Neuronal stem cell (in vitro differentiated cells): ENCODE measurements at regions not wholly inside any gene's neighbourhood (a gene's known extent, or its start where the extent isn't known, plus 50 kb on each side); places are given as distances from the start of the nearest gene placed in this dataset.

Experiments used
- DNase-seq: peaks from one replicate; pipeline ENCODE4 v3.0.0-alpha.2; 2013; ENCODE audit warnings: low spot score
- H2AFZ ChIP-seq: one replicate; pipeline ENCODE4 v1.6.1; 2013; ENCODE audit warnings: mild to moderate bottlenecking, low read length, inconsistent platforms
- H2AK5ac ChIP-seq: 2 replicates; pipeline ENCODE4 v1.6.1; 2013; ENCODE audit warnings: low read depth, mild to moderate bottlenecking, inconsistent platforms, low read length, moderate library complexity, mixed read lengths
- H2BK120ac ChIP-seq: 2 replicates; pipeline ENCODE4 v1.6.1; 2013; ENCODE audit warnings: low read depth, mild to moderate bottlenecking, inconsistent platforms, low read length, moderate library complexity, mixed read lengths
- H2BK12ac ChIP-seq: one replicate; pipeline ENCODE4 v1.6.1; 2013; ENCODE audit warnings: low read length, inconsistent platforms
- H2BK15ac ChIP-seq: 2 replicates; pipeline ENCODE4 v1.6.1; 2013; ENCODE audit warnings: mild to moderate bottlenecking, low read length, inconsistent platforms, mixed read lengths
- H2BK5ac ChIP-seq: one replicate; pipeline ENCODE4 v1.6.1; 2013; ENCODE audit warnings: inconsistent platforms, mild to moderate bottlenecking, low read length, moderate library complexity
- H3K14ac ChIP-seq: one replicate; pipeline ENCODE4 v1.6.1; 2013; ENCODE audit warnings: low read length, inconsistent platforms
- H3K18ac ChIP-seq: 2 replicates; pipeline ENCODE4 v1.6.1; 2013; ENCODE audit warnings: low read length, inconsistent platforms
- H3K23ac ChIP-seq: 2 replicates; pipeline ENCODE4 v1.6.1; 2013; ENCODE audit warnings: low read depth, mild to moderate bottlenecking, mixed read lengths, low read length, inconsistent platforms; ENCODE audit not compliant: poor library complexity
- H3K27ac ChIP-seq: replicated peaks from 3 replicates; pipeline ENCODE4 v1.5.1; 2013; ENCODE audit warnings: low read length, inconsistent platforms
- H3K27me3 ChIP-seq, 3 experiments: 2 replicates each; pipeline ENCODE4 v1.6.1; 2013; ENCODE audit warnings: low read length in 3 of 3, mild to moderate bottlenecking in 2 of 3, inconsistent platforms in 1 of 3, low read depth in 1 of 3, mixed read lengths in 1 of 3, moderate library complexity in 1 of 3; ENCODE audit not compliant: control insufficient read depth in 3 of 3, insufficient read depth in 3 of 3
- H3K36me3 ChIP-seq, 2 donors: replicated peaks in 1 of 2; 2 replicates each; pipeline ENCODE4 v1.6.1; 2013; ENCODE audit warnings: low read length in 2 of 2; ENCODE audit not compliant: control insufficient read depth in 2 of 2, insufficient read depth in 2 of 2
- H3K4ac ChIP-seq: 2 replicates; pipeline ENCODE4 v1.6.1; 2013; ENCODE audit warnings: inconsistent platforms, mild to moderate bottlenecking, low read length, moderate library complexity
- H3K4me1 ChIP-seq, 2 donors: 1 replicate in 1 of 2; 2 replicates in 1 of 2; pipeline ENCODE4 v1.6.1; 2013; ENCODE audit warnings: low read length in 2 of 2, low read depth in 1 of 2; ENCODE audit not compliant: control insufficient read depth in 2 of 2, insufficient read depth in 1 of 2
- H3K4me2 ChIP-seq: one replicate; pipeline ENCODE4 v1.6.1; 2013; ENCODE audit warnings: mild to moderate bottlenecking, low read length, inconsistent platforms; ENCODE audit not compliant: insufficient read depth, poor library complexity, severe bottlenecking
- H3K4me3 ChIP-seq, 2 donors: 2 replicates each; pipeline ENCODE4 v1.5.1; 2013; ENCODE audit warnings: low read length in 2 of 2, mild to moderate bottlenecking in 2 of 2, inconsistent platforms in 1 of 2, moderate library complexity in 1 of 2
- H3K79me1 ChIP-seq: one replicate; pipeline ENCODE4 v1.6.1; 2013; ENCODE audit warnings: low read depth, mild to moderate bottlenecking, inconsistent platforms, low read length, moderate library complexity
- H3K9ac ChIP-seq: one replicate; pipeline ENCODE4 v1.6.1; 2013; ENCODE audit warnings: mild to moderate bottlenecking, low read depth, low read length, inconsistent platforms; ENCODE audit not compliant: poor library complexity
- H3K9me3 ChIP-seq, 2 donors: replicated peaks in 1 of 2; 2 replicates each; pipeline versions ENCODE3 to v1.6.1; 2013; ENCODE audit warnings: low read length in 2 of 2, mild to moderate bottlenecking in 2 of 2, inconsistent platforms in 1 of 2, low read depth in 1 of 2, mixed read lengths in 1 of 2, moderate library complexity in 1 of 2; ENCODE audit not compliant: control insufficient read depth in 2 of 2, insufficient read depth in 1 of 2
- H4K8ac ChIP-seq: one replicate; pipeline ENCODE4 v1.6.1; 2013; ENCODE audit warnings: low read depth, mild to moderate bottlenecking, inconsistent platforms, low read length, moderate library complexity
- H4K91ac ChIP-seq: one replicate; pipeline ENCODE4 v1.6.1; 2013; ENCODE audit warnings: low read length, low read depth, mild to moderate bottlenecking, inconsistent platforms; ENCODE audit not compliant: poor library complexity
- WGBS, 2 donors: extraction: QIAGEN DNeasy Blood & Tissue Kit; methylation state at CpG; one replicate each; pipeline ENCODE4 v1.1.7; 2013; ENCODE audit warnings: missing lambda C conversion rate in 2 of 2, mixed read lengths in 1 of 2; ENCODE audit not compliant: insufficient read length in 2 of 2, insufficient replicate concordance in 1 of 2; ENCODE audit errors: extremely low coverage in 2 of 2; 5-methylcytosine and 5-hydroxymethylcytosine counted together

GRCh38 chr14:106605548-106606448 is 1079.4 kb downstream of the TMEM121 start:
- Histone ChIP-seq H3K27me3 (peaks cover 0 to 4% (median 0%) of the 10 kb centered on the region in 3 experiments), H4K91ac (no peak overlapping the region), H3K4me2 (no peak overlapping the region), H3K36me3 (no peaks in the 10 kb centered on the region), H2BK5ac (no peak overlapping the region), H2BK15ac (no peak overlapping the region), H3K4me1 (no peaks in the 10 kb centered on the region), H2BK120ac (no peak overlapping the region), H3K9me3 (peaks cover 0 to 31% of the 10 kb centered on the region in 2 donors), H3K14ac (no peak overlapping the region), H2AK5ac (no peak overlapping the region), H3K23ac (no peak overlapping the region), H4K8ac (no peak overlapping the region), H3K9ac (no peak overlapping the region), H3K79me1 (no peaks in the 10 kb centered on the region), H3K4me3 (no peak overlapping the region), H3K27ac (no peak overlapping the region), H2BK12ac (no peak overlapping the region), H3K4ac (no peak overlapping the region), H3K18ac (no peak overlapping the region), H2AFZ (no peak overlapping the region)
- no CpG with 5 or more reads among the region's 27 CpGs for WGBS, 2 donors
- DNase-seq: no peak

- Histone ChIP-seq H2BK15ac (no peak overlapping the region), H2BK12ac (no peak overlapping the region), H3K18ac (no peak overlapping the region), H2BK120ac (no peak overlapping the region), H3K14ac (no peak overlapping the region), H4K8ac (no peak overlapping the region), H3K4me3 (no peak overlapping the region), H3K36me3 (no peaks in the 10 kb centered on the region), H3K4me2 (no peak overlapping the region), H3K79me1 (no peaks in the 10 kb centered on the region), H4K91ac (no peak overlapping the region), H3K27ac (no peak overlapping the region), H3K9ac (no peak overlapping the region), H3K27me3 (peaks cover 0 to 4% (median 0%) of the 10 kb centered on the region in 3 experiments), H2BK5ac (no peak overlapping the region), H2AFZ (no peak overlapping the region), H3K4me1 (no peaks in the 10 kb centered on the region), H3K4ac (no peak overlapping the region), H3K9me3 (peaks cover 0 to 34% of the 10 kb centered on the region in 2 donors), H3K23ac (no peak overlapping the region), H2AK5ac (no peak overlapping the region)
- DNase-seq: no peak
- no CpG with 5 or more reads among the region's 2 CpGs for WGBS, 2 donors
Observed at GRCh38 chr14:106606936-106607335, 1080.6 kb downstream of the TMEM121 start.

GRCh38 chr14:106610691-106611090 is 1084.3 kb downstream of the TMEM121 start:
- no peaks in the 10 kb centered on the region for H3K4me1 ChIP-seq
- H3K14ac ChIP-seq: no peak overlapping the region
- H2AFZ ChIP-seq: no peak overlapping the region
- H2AK5ac ChIP-seq: no peak overlapping the region
- H2BK12ac ChIP-seq: no peak overlapping the region
- no peaks in the 10 kb centered on the region for H3K36me3 ChIP-seq
- H3K4ac ChIP-seq: no peak overlapping the region
- no peak overlapping the region for H2BK5ac ChIP-seq
- H4K8ac ChIP-seq: no peak overlapping the region
- no peak overlapping the region for H3K23ac ChIP-seq
- peaks cover 0 to 4% (median 0%) of the 10 kb centered on the region in 3 experiments for H3K27me3 ChIP-seq
- no peak overlapping the region for H2BK15ac ChIP-seq
- H3K27ac ChIP-seq: no peak overlapping the region
- no CpG with 5 or more reads among the region's 4 CpGs for WGBS, 2 donors
- no peak overlapping the region for H3K4me3 ChIP-seq
- no peak overlapping the region for H2BK120ac ChIP-seq
- H3K4me2 ChIP-seq: no peak overlapping the region
- DNase-seq: no peak
- H3K18ac ChIP-seq: no peak overlapping the region
- H3K9ac ChIP-seq: no peak overlapping the region
- no peak overlapping the region for H4K91ac ChIP-seq
- H3K79me1 ChIP-seq: no peaks in the 10 kb centered on the region
- H3K9me3 ChIP-seq: peaks cover 0 to 39% of the 10 kb centered on the region in 2 donors

GRCh38 chr14:106613256-106613655 is 1086.9 kb downstream of the TMEM121 start:
- Histone ChIP-seq H2AK5ac (no peak overlapping the region), H2BK12ac (no peak overlapping the region), H3K9me3 (peaks cover 0 to 39% of the 10 kb centered on the region in 2 donors), H2BK15ac (no peak overlapping the region), H3K18ac (no peak overlapping the region), H3K79me1 (no peaks in the 10 kb centered on the region), H2BK5ac (no peak overlapping the region), H3K4me3 (no peak overlapping the region), H3K4me1 (no peaks in the 10 kb centered on the region), H3K27ac (no peak overlapping the region), H3K4me2 (no peak overlapping the region), H3K27me3 (peaks cover 0 to 4% (median 0%) of the 10 kb centered on the region in 3 experiments), H4K91ac (no peak overlapping the region), H4K8ac (no peak overlapping the region), H2AFZ (no peak overlapping the region), H3K23ac (no peak overlapping the region), H3K36me3 (no peaks in the 10 kb centered on the region), H3K9ac (no peak overlapping the region), H3K14ac (no peak overlapping the region), H3K4ac (no peak overlapping the region), H2BK120ac (no peak overlapping the region)
- no CpG with 5 or more reads among the region's 4 CpGs for WGBS, 2 donors
- DNase-seq: no peak
